GM12878 (cell line): ENCODE measurements at regions not wholly inside any gene's neighbourhood (a gene's known extent, or its start where the extent isn't known, plus 50 kb on each side); places are given as distances from the start of the nearest gene placed in this dataset.

ENCODE experiments used
- ATAC-seq: fragments of 200-7000 bp; cut with Tn5 transposase; 3 replicates; pipeline ENCODE4 v1.9.1; 2020; ENCODE audit warnings: mild to moderate bottlenecking, moderate library complexity
- BruUV-seq: library from RNA; stranded (reverse); fragments of 400-500 nt; replicated peaks from 2 replicates; lab custom pipeline; 2021; lab: Mats Ljungman, UMichigan
- CTCF ChIA-PET: fragments of 300-600 bp; sonication (Branson Sonifier 250); formaldehyde crosslinking; extraction: SDS; loops from one replicate; lab custom pipeline; 2021; ENCODE audit warnings: inconsistent platforms; lab: Yijun Ruan, JAX
- POLR2A ChIA-PET: fragments of 350-600 bp; formaldehyde crosslinking; extraction: SDS; loops from one replicate; lab custom pipeline; 2021; ENCODE audit warnings: inconsistent platforms; lab: Charles Lee
- RAD21 ChIA-PET: fragments of 300-600 bp; sonication (Branson Sonifier 250); formaldehyde crosslinking; loops from one replicate; lab custom pipeline; 2023; ENCODE audit warnings: antibody characterized with exemption; ENCODE audit not compliant: unreplicated experiment; lab: Charles Lee
- SMC1A ChIA-PET: fragments of 300-600 bp; sonication (Branson Sonifier 250); formaldehyde crosslinking; loops from one replicate; lab custom pipeline; 2023; ENCODE audit not compliant: unreplicated experiment, uncharacterized antibody; lab: Charles Lee
- DNase-seq: peaks from one replicate; pipeline ENCODE4 v3.0.0-alpha.2; 2011; ENCODE audit warnings: low read depth, low spot score
- FAIRE-seq: peaks from 3 replicates; lab custom pipeline; 2011; peaks lifted over from hg19 to GRCh38; lab: Jason Lieb, UNC
- H2AFZ ChIP-seq: 2 replicates; pipeline ENCODE4 v1.6.0; 2011; ENCODE audit warnings: low read depth, low read length, control low read depth; ENCODE audit not compliant: control insufficient read depth
- H3K27ac ChIP-seq: 2 replicates; pipeline ENCODE4 v1.5.1; 2011; ENCODE audit warnings: control low read depth; ENCODE audit not compliant: control insufficient read depth, insufficient read depth
- H3K27me3 ChIP-seq, 2 experiments: replicated peaks in 1 of 2; 2 replicates each; pipeline versions ENCODE4 v1.6.0 to v1.6.1; 2011; ENCODE audit warnings: low read length in 1 of 2; ENCODE audit not compliant: control insufficient read depth in 2 of 2, insufficient read depth in 2 of 2
- H3K36me3 ChIP-seq, 2 experiments: 2 replicates each; pipeline ENCODE4 v1.5.1; 2011; ENCODE audit warnings: low read length in 1 of 2; ENCODE audit not compliant: control insufficient read depth in 2 of 2, insufficient read depth in 2 of 2
- H3K4me1 ChIP-seq: 2 replicates; pipeline ENCODE4 v1.6.1; 2011; ENCODE audit warnings: mild to moderate bottlenecking, low read length, moderate library complexity, mixed read lengths; ENCODE audit not compliant: control insufficient read depth, insufficient read depth
- H3K4me2 ChIP-seq: 2 replicates; pipeline ENCODE4 v1.6.0; 2011; ENCODE audit warnings: control low read depth; ENCODE audit not compliant: control insufficient read depth, insufficient read depth
- H3K4me3 ChIP-seq: fragments of 200-600 bp; sonication (generic); 2 replicates; pipeline ENCODE4 v1.5.1; 2016
- H3K79me2 ChIP-seq: 2 replicates; pipeline ENCODE4 v1.6.0; 2011; ENCODE audit warnings: low read length; ENCODE audit not compliant: control insufficient read depth, insufficient read depth
- H3K9ac ChIP-seq: 2 replicates; pipeline ENCODE4 v1.8.0; 2011; ENCODE audit warnings: low read length, control low read depth, mixed read lengths; ENCODE audit not compliant: control insufficient read depth, insufficient read depth
- H3K9me3 ChIP-seq: replicated peaks from 3 replicates; pipeline ENCODE4 v1.5.1; 2011; ENCODE audit warnings: mild to moderate bottlenecking, low read length; ENCODE audit not compliant: control insufficient read depth, insufficient read depth
- H4K20me1 ChIP-seq: 2 replicates; pipeline ENCODE4 v1.6.0; 2011; ENCODE audit not compliant: control insufficient read depth, insufficient read depth
- BACH1 ChIP-seq: fragments of 450-650 bp; IDR thresholded peaks from 2 replicates; pipeline ENCODE4 v1.6.1; 2017; ENCODE audit warnings: mild to moderate bottlenecking, borderline replicate concordance
- CREM ChIP-seq: IDR thresholded peaks from 2 replicates; pipeline ENCODE4 v1.6.1; 2014; ENCODE audit warnings: antibody characterized with exemption, low read depth
- HDAC2 ChIP-seq: fragments of 200-600 bp; sonication (generic); IDR thresholded peaks from 2 replicates; pipeline ENCODE4 v1.6.1; 2017
- IKZF1 ChIP-seq: fragments of 450-650 bp; conservative IDR thresholded peaks from 2 replicates; pipeline ENCODE4 v1.6.1; 2017; ENCODE audit warnings: antibody characterized with exemption, mild to moderate bottlenecking
- NBN ChIP-seq: fragments of 450-650 bp; IDR thresholded peaks from 2 replicates; pipeline ENCODE4 v1.6.1; 2016
- POLR2A ChIP-seq: IDR thresholded peaks from 2 replicates; pipeline ENCODE4 v1.6.1; 2011; ENCODE audit warnings: low read depth, mild to moderate bottlenecking, low read length
- TCF12 ChIP-seq: IDR thresholded peaks from 2 replicates; pipeline ENCODE4 v1.6.1; 2011; ENCODE audit warnings: low read depth, mild to moderate bottlenecking, low read length
- YBX1 ChIP-seq: fragments of 450-650 bp; IDR thresholded peaks from 2 replicates; pipeline ENCODE4 v1.6.1; 2016; ENCODE audit warnings: antibody characterized with exemption
- YY1 ChIP-seq: IDR thresholded peaks from 2 replicates; pipeline ENCODE4 v1.6.1; 2011; ENCODE audit warnings: low read depth, mild to moderate bottlenecking, low read length
- ZBED1 ChIP-seq: IDR thresholded peaks from 2 replicates; pipeline ENCODE4 v1.6.1; 2016; ENCODE audit warnings: borderline replicate concordance
- ZSCAN29 ChIP-seq: fragments of 450-650 bp; IDR thresholded peaks from 2 replicates; pipeline ENCODE4 v1.6.1; 2017; ENCODE audit warnings: mild to moderate bottlenecking, moderate library complexity
- WGBS: methylation state at CpG from one replicate; pipeline ENCODE4 v1.1.6; 2016; ENCODE audit warnings: low lambda C conversion rate; ENCODE audit not compliant: insufficient replicate concordance, insufficient coverage; ENCODE audit errors: missing lambda C conversion rate; 5-methylcytosine and 5-hydroxymethylcytosine counted together
- in situ Hi-C: fragments of 300-500 bp; cut with MboI; formaldehyde crosslinking; loops from 9 replicates; pipeline ENCODE4 v1.14.3; 2018; ENCODE audit warnings: mixed read lengths
- intact Hi-C: fragments of 100-400 bp; cut with micrococcal nuclease; formaldehyde crosslinking; loops from one replicate; pipeline ENCODE4 v1.14.2; 2022; ENCODE audit not compliant: unreplicated experiment
- TF ChIP-seq, protein P1 (sequence below): IDR thresholded peaks from 2 replicates; pipeline ENCODE4 v1.6.1; 2012; ENCODE audit warnings: low read length, inconsistent platforms
- TF ChIP-seq, protein P2 (sequence below): fragments of 450-650 bp; formaldehyde crosslinking; IDR thresholded peaks from 2 replicates; pipeline ENCODE4 v1.4.0; 2020; ENCODE audit warnings: mild to moderate bottlenecking, moderate library complexity

DNA sequence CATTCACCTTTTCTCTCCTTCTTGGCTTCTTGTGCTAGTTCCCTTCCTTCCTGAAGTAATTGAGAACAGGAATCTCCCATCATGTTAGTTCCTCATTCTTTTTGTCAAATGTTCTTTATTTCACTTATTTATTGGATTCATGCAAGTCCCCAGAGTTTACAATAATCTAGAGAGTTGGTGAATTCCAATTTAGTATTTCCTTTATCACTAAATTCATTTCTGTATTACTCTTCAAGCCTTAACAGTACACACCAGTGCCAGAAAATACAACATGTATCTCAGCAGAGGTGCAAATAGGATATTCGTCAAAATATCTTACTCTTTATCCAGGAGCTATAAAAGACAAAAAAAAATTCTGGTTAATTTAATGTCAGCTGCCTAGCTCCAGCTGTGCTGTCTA is 121.9 kb upstream of the SETBP1 start (continued):
- TF ChIP-seq BACH1 = no peak
- no peak for TF ChIP-seq POLR2A

DNA sequence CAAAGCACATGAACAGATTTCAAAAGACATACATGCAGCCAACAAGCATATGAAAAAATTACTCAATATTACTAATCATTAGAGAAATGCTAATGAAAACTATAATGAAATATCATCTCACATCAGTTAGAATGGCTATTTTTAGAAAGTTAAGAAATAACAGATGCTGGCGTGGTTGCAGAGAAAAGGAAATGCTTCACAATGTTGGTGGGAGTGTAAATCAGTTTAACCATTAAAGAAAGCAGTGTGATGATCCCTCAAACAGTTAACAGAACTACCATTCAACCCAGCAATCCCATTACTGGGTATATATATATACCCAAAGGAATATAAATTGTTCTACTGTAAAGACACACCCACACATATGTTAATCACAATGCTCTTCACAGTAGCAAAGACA is 117.7 kb upstream of the SETBP1 start:
- no peak for ATAC-seq
- Histone ChIP-seq H3K79me2 (no peaks in the 10 kb centered on the region), H3K4me3 (no peak overlapping the region), H3K27me3 (no peaks in the 10 kb centered on the region; a peak in 2 of 4 replicates), H3K9me3 (no peaks in the 10 kb centered on the region), H3K27ac (no peak overlapping the region)
- ChIA-PET CTCF (interaction anchor here (0.7 kb wide), 1 partner anchor 614 kb away, joined by 3 read pairs; no protein-coding TSS in a partner anchor), POLR2A (no interaction called here)
- no TSS peak for BruUV-seq
- no peak for DNase-seq
- WGBS = 22% methylated on average over 1 of the region's 1 CpG
- TF ChIP-seq IKZF1 = no peak
- no peak for TF ChIP-seq HDAC2
- no peak for TF ChIP-seq YBX1
- TF ChIP-seq, protein P1, sequence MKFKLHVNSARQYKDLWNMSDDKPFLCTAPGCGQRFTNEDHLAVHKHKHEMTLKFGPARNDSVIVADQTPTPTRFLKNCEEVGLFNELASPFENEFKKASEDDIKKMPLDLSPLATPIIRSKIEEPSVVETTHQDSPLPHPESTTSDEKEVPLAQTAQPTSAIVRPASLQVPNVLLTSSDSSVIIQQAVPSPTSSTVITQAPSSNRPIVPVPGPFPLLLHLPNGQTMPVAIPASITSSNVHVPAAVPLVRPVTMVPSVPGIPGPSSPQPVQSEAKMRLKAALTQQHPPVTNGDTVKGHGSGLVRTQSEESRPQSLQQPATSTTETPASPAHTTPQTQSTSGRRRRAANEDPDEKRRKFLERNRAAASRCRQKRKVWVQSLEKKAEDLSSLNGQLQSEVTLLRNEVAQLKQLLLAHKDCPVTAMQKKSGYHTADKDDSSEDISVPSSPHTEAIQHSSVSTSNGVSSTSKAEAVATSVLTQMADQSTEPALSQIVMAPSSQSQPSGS = no peak
- TF ChIP-seq, protein P2, sequence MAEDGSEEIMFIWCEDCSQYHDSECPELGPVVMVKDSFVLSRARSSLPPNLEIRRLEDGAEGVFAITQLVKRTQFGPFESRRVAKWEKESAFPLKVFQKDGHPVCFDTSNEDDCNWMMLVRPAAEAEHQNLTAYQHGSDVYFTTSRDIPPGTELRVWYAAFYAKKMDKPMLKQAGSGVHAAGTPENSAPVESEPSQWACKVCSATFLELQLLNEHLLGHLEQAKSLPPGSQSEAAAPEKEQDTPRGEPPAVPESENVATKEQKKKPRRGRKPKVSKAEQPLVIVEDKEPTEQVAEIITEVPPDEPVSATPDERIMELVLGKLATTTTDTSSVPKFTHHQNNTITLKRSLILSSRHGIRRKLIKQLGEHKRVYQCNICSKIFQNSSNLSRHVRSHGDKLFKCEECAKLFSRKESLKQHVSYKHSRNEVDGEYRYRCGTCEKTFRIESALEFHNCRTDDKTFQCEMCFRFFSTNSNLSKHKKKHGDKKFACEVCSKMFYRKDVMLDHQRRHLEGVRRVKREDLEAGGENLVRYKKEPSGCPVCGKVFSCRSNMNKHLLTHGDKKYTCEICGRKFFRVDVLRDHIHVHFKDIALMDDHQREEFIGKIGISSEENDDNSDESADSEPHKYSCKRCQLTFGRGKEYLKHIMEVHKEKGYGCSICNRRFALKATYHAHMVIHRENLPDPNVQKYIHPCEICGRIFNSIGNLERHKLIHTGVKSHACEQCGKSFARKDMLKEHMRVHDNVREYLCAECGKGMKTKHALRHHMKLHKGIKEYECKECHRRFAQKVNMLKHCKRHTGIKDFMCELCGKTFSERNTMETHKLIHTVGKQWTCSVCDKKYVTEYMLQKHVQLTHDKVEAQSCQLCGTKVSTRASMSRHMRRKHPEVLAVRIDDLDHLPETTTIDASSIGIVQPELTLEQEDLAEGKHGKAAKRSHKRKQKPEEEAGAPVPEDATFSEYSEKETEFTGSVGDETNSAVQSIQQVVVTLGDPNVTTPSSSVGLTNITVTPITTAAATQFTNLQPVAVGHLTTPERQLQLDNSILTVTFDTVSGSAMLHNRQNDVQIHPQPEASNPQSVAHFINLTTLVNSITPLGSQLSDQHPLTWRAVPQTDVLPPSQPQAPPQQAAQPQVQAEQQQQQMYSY (CRISPR knock-in tag) = no peak
- TF ChIP-seq ZBED1 = no peak
- TF ChIP-seq YY1 = no peak
- no peak for TF ChIP-seq TCF12
- no peak for TF ChIP-seq CREM
- no peak for TF ChIP-seq ZSCAN29
- TF ChIP-seq NBN = no peak
- TF ChIP-seq, all 136 proteins: peak for 0
- no peak for FAIRE-seq
- Histone ChIP-seq H2AFZ (no peak overlapping the region), H3K36me3 (no peaks in the 10 kb centered on the region), H3K9ac (no peak overlapping the region), H4K20me1 (no peaks in the 10 kb centered on the region), H3K4me1 (no peaks in the 10 kb centered on the region), H3K4me2 (no peak overlapping the region)
- SMC1A ChIA-PET = no interaction called here
- intact Hi-C loops = no loop called here
- in situ Hi-C loops = no loop called here
- RAD21 ChIA-PET = no interaction called here
